HepG2 (cell line): ENCODE measurements at regions not wholly inside any gene's neighbourhood (a gene's known extent, or its start where the extent isn't known, plus 50 kb on each side); places are given as distances from the start of the nearest gene placed in this dataset.

Source experiments
- ATAC-seq: fragments of 200-7000 bp; cut with Tn5 transposase; 3 replicates; pipeline ENCODE4 v1.9.1; 2020; ENCODE audit warnings: mild to moderate bottlenecking, moderate library complexity
- BruUV-seq: library from RNA; stranded (reverse); fragments of 400-500 nt; replicated peaks from 2 replicates; lab custom pipeline; 2021; lab: Mats Ljungman, UMichigan
- CTCF ChIA-PET: fragments of 300-600 bp; formaldehyde crosslinking; extraction: SDS; loops from one replicate; lab custom pipeline; 2021; ENCODE audit warnings: low total read pairs, inconsistent platforms, low intra/inter-chr PET ratio; lab: Yijun Ruan, JAX
- POLR2A ChIA-PET: fragments of 350-600 bp; sonication (Branson Sonifier 250); formaldehyde crosslinking; loops from one replicate; lab custom pipeline; 2020; ENCODE audit warnings: antibody characterized with exemption, inconsistent platforms; lab: Yijun Ruan, JAX
- DNase-seq: peaks from one replicate; pipeline ENCODE4 v3.0.0-alpha.2; 2015; ENCODE audit warnings: low spot score
- FAIRE-seq: peaks from 3 replicates; lab custom pipeline; 2011; peaks lifted over from hg19 to GRCh38; lab: Jason Lieb, UNC
- H2AFZ ChIP-seq: one replicate; pipeline ENCODE4 v1.6.1; 2011; ENCODE audit warnings: low read length, inconsistent platforms
- H3K27ac ChIP-seq: fragments of 300-600 bp; 3 replicates; pipeline ENCODE4 v1.8.0; 2011; ENCODE audit warnings: mixed run types, mild to moderate bottlenecking, mixed read lengths, low read length, inconsistent platforms; ENCODE audit not compliant: insufficient read depth; ENCODE audit errors: extremely low read length
- H3K27me3 ChIP-seq, 2 experiments: fragments of 200-600 bp in 1 of 2; 2 replicates in 1 of 2; 3 replicates in 1 of 2; pipeline versions ENCODE4 v1.6.0 to v1.8.0; 2011; ENCODE audit warnings: low read length in 2 of 2, mild to moderate bottlenecking in 2 of 2, moderate library complexity in 2 of 2, inconsistent platforms in 1 of 2; ENCODE audit not compliant: insufficient read depth in 2 of 2, control insufficient read depth in 1 of 2
- H3K36me3 ChIP-seq, 2 experiments: fragments of 200-600 bp in 1 of 2; replicated peaks in 1 of 2; 2 replicates in 1 of 2; 3 replicates in 1 of 2; pipeline versions ENCODE4 v1.5.1 to v1.8.0; 2011; ENCODE audit warnings: low read length in 2 of 2, inconsistent platforms in 1 of 2; ENCODE audit not compliant: insufficient read depth in 2 of 2, control insufficient read depth in 1 of 2
- H3K4me1 ChIP-seq: 2 replicates; pipeline ENCODE4 v1.5.1; 2012; ENCODE audit warnings: low read length, inconsistent platforms; ENCODE audit not compliant: insufficient read depth
- H3K4me2 ChIP-seq: 2 replicates; pipeline ENCODE4 v1.6.0; 2011; ENCODE audit warnings: low read depth, low read length, inconsistent platforms
- H3K4me3 ChIP-seq, 3 experiments: fragments of 200-600 bp in 1 of 3; sonication (generic), shearing (Covaris generic) in 1 of 3; replicated peaks in 1 of 3; 2 replicates each; pipeline ENCODE4 v1.5.1; 2011 to 2016; ENCODE audit warnings: low read length in 3 of 3, inconsistent platforms in 2 of 3, low read depth in 2 of 3, mild to moderate bottlenecking in 2 of 3, control low read depth in 1 of 3, mixed read lengths in 1 of 3; ENCODE audit not compliant: insufficient read depth in 1 of 3
- H3K79me2 ChIP-seq: one replicate; pipeline ENCODE4 v1.6.1; 2011; ENCODE audit warnings: low read length, inconsistent platforms; ENCODE audit not compliant: insufficient read depth
- H3K9ac ChIP-seq: 2 replicates; pipeline ENCODE4 v1.6.0; 2011; ENCODE audit warnings: mild to moderate bottlenecking, low read depth, low read length, inconsistent platforms; ENCODE audit not compliant: insufficient read depth
- H3K9me3 ChIP-seq: 2 replicates; pipeline ENCODE4 v1.5.1; 2012; ENCODE audit warnings: mild to moderate bottlenecking, low read length
- H4K20me1 ChIP-seq: 2 replicates; pipeline ENCODE4 v1.6.0; 2011; ENCODE audit warnings: inconsistent platforms, mild to moderate bottlenecking, low read length, moderate library complexity; ENCODE audit not compliant: insufficient read depth
- GMEB1 ChIP-seq: sonication (generic); formaldehyde crosslinking; IDR thresholded peaks from 2 replicates; pipeline ENCODE4 v1.5.1; 2020; ENCODE audit warnings: missing genetic modification reagents, mild to moderate bottlenecking, borderline replicate concordance
- MAFK ChIP-seq, 2 experiments: IDR thresholded peaks in 1 of 2; conservative IDR thresholded peaks in 1 of 2; 2 replicates each; pipeline ENCODE4 v1.6.1; 2011; ENCODE audit warnings: improper control_type of control experiment in 2 of 2, low read length in 2 of 2
- MTERF4 ChIP-seq: sonication (generic); formaldehyde crosslinking; IDR thresholded peaks from 2 replicates; pipeline ENCODE4 v1.8.0; 2023; ENCODE audit warnings: mild to moderate bottlenecking, missing genetic modification reagents
- MXD3 ChIP-seq: IDR thresholded peaks from 2 replicates; pipeline ENCODE4 v1.6.1; 2016; ENCODE audit warnings: mild to moderate bottlenecking, missing biosample characterization, missing genetic modification reagents
- NCOA2 ChIP-seq: sonication (generic); formaldehyde crosslinking; IDR thresholded peaks from 2 replicates; pipeline ENCODE4 v1.8.0; 2022; ENCODE audit warnings: inconsistent platforms
- NFIC ChIP-seq: IDR thresholded peaks from 2 replicates; pipeline ENCODE4 v1.6.1; 2012; ENCODE audit warnings: mild to moderate bottlenecking, low read length, inconsistent platforms
- SOX13 ChIP-seq, 3 experiments: fragments of 450-650 bp in 1 of 3; sonication (generic) in 1 of 3; formaldehyde crosslinking in 1 of 3; IDR thresholded peaks in 2 of 3; conservative IDR thresholded peaks in 1 of 3; 2 replicates each; pipeline versions ENCODE4 v1.5.0 to v1.6.1; 2016 to 2020; ENCODE audit warnings: antibody characterized with exemption in 1 of 3, mild to moderate bottlenecking in 1 of 3, missing compliant biosample characterization in 1 of 3, missing genetic modification reagents in 1 of 3, moderate library complexity in 1 of 3
- SP2 ChIP-seq: sonication (generic); formaldehyde crosslinking; IDR thresholded peaks from 2 replicates; pipeline ENCODE4 v1.5.1; 2020; ENCODE audit warnings: mild to moderate bottlenecking, missing genetic modification reagents
- THYN1 ChIP-seq: sonication (generic); formaldehyde crosslinking; IDR thresholded peaks from 2 replicates; pipeline ENCODE4 v1.8.1; 2023; ENCODE audit warnings: low read depth, mild to moderate bottlenecking, moderate library complexity, missing genetic modification reagents, borderline replicate concordance
- ZC3H4 ChIP-seq: sonication (generic); formaldehyde crosslinking; IDR thresholded peaks from 2 replicates; pipeline ENCODE4 v1.4.0; 2020; ENCODE audit warnings: missing genetic modification reagents, borderline replicate concordance
- ZNF296 ChIP-seq: sonication (generic); formaldehyde crosslinking; conservative IDR thresholded peaks from 2 replicates; pipeline ENCODE4 v1.5.0; 2020; ENCODE audit warnings: mild to moderate bottlenecking, missing genetic modification reagents
- ZNF318 ChIP-seq: sonication (generic); formaldehyde crosslinking; IDR thresholded peaks from 2 replicates; pipeline ENCODE4 v1.4.0; 2020; ENCODE audit warnings: mild to moderate bottlenecking, missing genetic modification reagents
- WGBS: methylation state at CpG from one replicate; pipeline ENCODE4 v1.1.6; 2017; ENCODE audit warnings: low lambda C conversion rate; 5-methylcytosine and 5-hydroxymethylcytosine counted together
- in situ Hi-C: cut with HindIII; loops from 2 replicates; pipeline ENCODE4 v1.10.0; 2017; ENCODE audit warnings: low pct_unique_long_range_greater_than_20kb; ENCODE audit not compliant: extremely low pct_ligation_motif_present
- intact Hi-C: fragments of 100-400 bp; cut with micrococcal nuclease; formaldehyde crosslinking; loops from one replicate; pipeline ENCODE4 v1.10.0; 2022; ENCODE audit not compliant: unreplicated experiment

- H3K4me1 ChIP-seq: peaks cover 22% of the 10 kb centered on the region
- H3K4me3 ChIP-seq: no peak overlapping the region
- H3K9me3 ChIP-seq: no peaks in the 10 kb centered on the region
- FAIRE-seq (peak; percentile 68), DNase-seq (peak; percentile 35), ATAC-seq (peak; percentile 96)
- H3K36me3 ChIP-seq: no peaks in the 10 kb centered on the region
- H4K20me1 ChIP-seq: no peaks in the 10 kb centered on the region
- CTCF ChIA-PET: no interaction called here
- WGBS: 4% methylated on average over 1 of the region's 1 CpG
- H2AFZ ChIP-seq: no peak overlapping the region
- BruUV-seq: no TSS peak
- peak overlapping the region; percentile 51 for H3K27ac ChIP-seq
- no peaks in the 10 kb centered on the region for H3K27me3 ChIP-seq
- H3K4me2 ChIP-seq: no peak overlapping the region; the same call in 1 of the 2 replicates
- intact Hi-C loops: no loop called here
- in situ Hi-C loops: no loop called here
- H3K79me2 ChIP-seq: no peaks in the 10 kb centered on the region
- H3K9ac ChIP-seq: no peak overlapping the region
- POLR2A ChIA-PET: no interaction called here
- TF ChIP-seq MXD3 (CRISPR knock-in tag) (no peak), GMEB1 (CRISPR knock-in tag) (no peak), NCOA2 (CRISPR knock-in tag) (0 out of 2 replicates have a peak, but pooled peaks have one; percentile 34), SOX13 (IDR thresholded peaks at IDR 0.05) (no peak), SOX13 (CRISPR knock-in tag; conservative IDR thresholded peaks at IDR 0.05 in 1 of 2, IDR thresholded peaks at IDR 0.05 in 1 of 2) (peak in 1 of 2 experiments; percentile 53; a peak in 2 of 4 replicates), THYN1 (CRISPR knock-in tag) (no peak), ZC3H4 (CRISPR knock-in tag) (no peak), ZNF296 (no peak), SP2 (CRISPR knock-in tag) (no peak), NFIC (peak; percentile 70; the same call in 1 of the 2 replicates), MAFK (conservative IDR thresholded peaks at IDR 0.05 in 1 of 2, IDR thresholded peaks at IDR 0.05 in 1 of 2; ENCODE audit: low read length in 2 of 2) (no peak), MTERF4 (CRISPR knock-in tag) (no peak), ZNF318 (CRISPR knock-in tag) (no peak)
Observed at GRCh38 chr14:49057838-49058510, 528.2 kb downstream of the RPS29 start.
